ENCODE measurements at regions not wholly inside any gene's neighbourhood (a gene's known extent, or its start where the extent isn't known, plus 50 kb on each side); places are given as distances from the start of the nearest gene placed in this dataset.

DNA sequence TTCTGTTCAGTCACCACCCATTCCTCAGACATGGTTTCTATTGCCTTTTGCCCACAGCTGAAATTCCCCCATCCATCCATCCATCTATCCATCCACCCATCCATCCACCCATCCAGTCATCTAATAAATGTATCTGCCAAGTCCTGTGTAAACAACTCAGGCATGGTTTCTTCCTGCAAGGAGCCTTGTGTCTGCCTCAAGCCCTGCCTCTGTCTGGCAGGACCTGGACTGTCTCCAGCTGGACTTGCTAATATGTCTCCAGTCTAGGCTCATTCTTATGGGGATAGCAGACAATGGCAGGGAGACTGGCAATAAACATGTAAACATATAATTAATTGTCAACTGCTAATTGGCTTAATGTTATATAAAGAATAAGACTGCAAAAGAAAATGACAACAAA lies 64.7 kb upstream of the AMPD3 start:
- no peaks in the 10 kb centered on the region for H3K9me3 ChIP-seq
- intact Hi-C loops (cut with DNase I): no loop called here
- no peak for DNase-seq
- H3K27ac ChIP-seq: no peak overlapping the region
- no peak overlapping the region for H3K4me3 ChIP-seq
- no peaks in the 10 kb centered on the region for H3K27me3 ChIP-seq
- no peaks in the 10 kb centered on the region for H3K4me1 ChIP-seq
- TF ChIP-seq, protein P1, sequence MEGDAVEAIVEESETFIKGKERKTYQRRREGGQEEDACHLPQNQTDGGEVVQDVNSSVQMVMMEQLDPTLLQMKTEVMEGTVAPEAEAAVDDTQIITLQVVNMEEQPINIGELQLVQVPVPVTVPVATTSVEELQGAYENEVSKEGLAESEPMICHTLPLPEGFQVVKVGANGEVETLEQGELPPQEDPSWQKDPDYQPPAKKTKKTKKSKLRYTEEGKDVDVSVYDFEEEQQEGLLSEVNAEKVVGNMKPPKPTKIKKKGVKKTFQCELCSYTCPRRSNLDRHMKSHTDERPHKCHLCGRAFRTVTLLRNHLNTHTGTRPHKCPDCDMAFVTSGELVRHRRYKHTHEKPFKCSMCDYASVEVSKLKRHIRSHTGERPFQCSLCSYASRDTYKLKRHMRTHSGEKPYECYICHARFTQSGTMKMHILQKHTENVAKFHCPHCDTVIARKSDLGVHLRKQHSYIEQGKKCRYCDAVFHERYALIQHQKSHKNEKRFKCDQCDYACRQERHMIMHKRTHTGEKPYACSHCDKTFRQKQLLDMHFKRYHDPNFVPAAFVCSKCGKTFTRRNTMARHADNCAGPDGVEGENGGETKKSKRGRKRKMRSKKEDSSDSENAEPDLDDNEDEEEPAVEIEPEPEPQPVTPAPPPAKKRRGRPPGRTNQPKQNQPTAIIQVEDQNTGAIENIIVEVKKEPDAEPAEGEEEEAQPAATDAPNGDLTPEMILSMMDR (IDR thresholded peaks at IDR 0.05): no peak
- H3K9ac ChIP-seq (ENCODE audit: low read depth in 2 of 2, low read length in 2 of 2): no peak overlapping the region
- H3K36me3 ChIP-seq: no peaks in the 10 kb centered on the region

DNA sequence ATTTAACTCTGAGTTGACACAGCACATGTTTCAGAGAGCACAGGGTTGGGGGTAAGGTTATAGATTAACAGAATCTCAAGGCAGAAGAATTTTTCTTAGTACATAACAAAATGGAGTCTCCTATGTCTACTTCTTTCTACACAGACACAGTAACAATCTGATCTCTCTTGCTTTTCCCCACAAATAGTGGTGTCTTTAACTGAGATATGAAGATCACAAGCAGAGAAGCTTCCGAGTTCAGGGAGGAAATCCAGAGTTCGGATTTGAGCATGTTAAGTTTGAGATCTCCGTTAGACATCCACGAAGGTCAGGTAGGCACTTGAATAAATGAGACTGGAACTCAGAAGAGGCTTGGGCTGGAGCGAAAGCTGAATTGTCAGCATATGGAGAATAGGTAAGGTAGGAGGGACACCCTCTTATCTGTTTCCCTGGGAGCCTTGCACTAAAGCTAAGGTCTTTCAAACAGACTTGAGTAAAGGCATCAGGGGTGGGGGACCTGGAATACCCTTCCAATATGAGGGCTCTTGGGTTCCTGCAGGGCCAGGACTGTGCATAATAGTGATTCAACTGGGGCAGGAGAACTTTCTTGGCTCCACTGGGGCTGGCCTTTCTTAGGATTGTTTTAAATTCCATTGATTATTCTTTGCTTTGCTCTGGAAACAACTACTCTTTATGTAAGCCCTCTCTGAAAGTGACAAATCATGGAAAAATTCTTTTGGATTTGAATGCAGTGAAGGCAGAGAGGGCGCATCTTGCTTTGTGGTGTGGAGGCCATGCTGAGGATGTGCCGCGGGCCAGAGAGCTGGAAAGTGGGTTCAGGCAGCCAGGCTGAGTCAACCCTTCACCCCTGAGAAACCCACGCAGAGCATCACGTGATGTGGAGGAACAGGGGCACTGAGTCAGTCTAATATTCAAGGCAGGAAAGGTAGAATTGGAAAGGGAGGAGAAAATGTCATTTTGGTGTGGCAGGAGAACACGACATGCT lies 62.7 kb upstream of the AMPD3 start:
- no peaks in the 10 kb centered on the region for H3K9me3 ChIP-seq
- no peak overlapping the region for H3K9ac ChIP-seq (ENCODE audit: low read depth in 2 of 2, low read length in 2 of 2)
- H3K27ac ChIP-seq: no peak overlapping the region
- TF ChIP-seq, protein P1 (IDR thresholded peaks at IDR 0.05): no peak
- no peaks in the 10 kb centered on the region for H3K27me3 ChIP-seq
- H3K36me3 ChIP-seq: no peaks in the 10 kb centered on the region
- H3K4me3 ChIP-seq: no peak overlapping the region
- intact Hi-C loops (cut with DNase I): no loop called here
- no peak for DNase-seq
- H3K4me1 ChIP-seq: no peaks in the 10 kb centered on the region

DNA sequence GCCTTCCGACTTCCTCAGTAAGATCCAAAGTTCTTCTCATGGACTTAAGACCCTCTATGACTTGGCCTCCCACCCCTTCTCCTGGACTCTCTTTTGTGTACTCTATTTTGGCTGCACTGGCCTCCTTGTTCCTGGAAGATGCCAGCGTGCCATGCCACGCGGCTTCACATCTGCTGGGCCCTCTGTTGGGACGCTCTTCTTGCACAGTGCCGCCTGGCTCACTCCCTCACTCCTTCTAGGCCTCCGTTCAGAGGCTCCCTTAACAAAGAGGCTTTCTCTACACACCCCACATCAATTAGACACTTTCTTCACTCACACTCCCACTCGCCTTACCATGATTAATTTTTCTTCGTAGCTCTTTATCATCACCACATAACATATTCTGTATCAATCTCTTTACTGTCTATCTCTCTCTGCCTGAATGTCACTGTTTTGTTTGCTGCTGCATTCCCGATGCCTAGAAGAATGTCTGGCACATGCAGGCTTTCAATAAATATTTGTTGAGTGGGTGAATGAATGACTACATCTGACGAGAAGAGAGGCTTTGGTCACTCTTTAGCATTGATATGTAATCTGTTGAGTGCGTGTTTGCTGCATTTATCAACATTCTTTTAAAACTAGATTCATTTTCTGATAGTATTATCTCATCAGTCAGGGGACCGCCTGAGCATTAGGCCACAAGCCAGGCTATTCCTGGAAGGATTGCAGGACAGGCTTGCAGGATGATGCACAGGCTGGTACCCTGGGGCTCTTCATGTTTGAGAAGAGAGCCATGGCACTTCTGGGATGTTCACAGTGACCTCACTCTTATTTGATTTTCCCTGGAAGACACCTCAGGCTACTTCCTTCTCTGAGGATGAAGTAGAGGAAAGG lies 60.6 kb upstream of the AMPD3 start:
- Histone ChIP-seq H3K9me3 (no peaks in the 10 kb centered on the region), H3K27me3 (no peaks in the 10 kb centered on the region), H3K4me1 (no peaks in the 10 kb centered on the region), H3K9ac (ENCODE audit: low read depth in 2 of 2, low read length in 2 of 2) (no peak overlapping the region), H3K27ac (no peak overlapping the region), H3K36me3 (no peaks in the 10 kb centered on the region), H3K4me3 (no peak overlapping the region)
- intact Hi-C loops (cut with DNase I): no loop called here
- DNase-seq: no peak
- TF ChIP-seq, protein P1 (IDR thresholded peaks at IDR 0.05): no peak

DNA sequence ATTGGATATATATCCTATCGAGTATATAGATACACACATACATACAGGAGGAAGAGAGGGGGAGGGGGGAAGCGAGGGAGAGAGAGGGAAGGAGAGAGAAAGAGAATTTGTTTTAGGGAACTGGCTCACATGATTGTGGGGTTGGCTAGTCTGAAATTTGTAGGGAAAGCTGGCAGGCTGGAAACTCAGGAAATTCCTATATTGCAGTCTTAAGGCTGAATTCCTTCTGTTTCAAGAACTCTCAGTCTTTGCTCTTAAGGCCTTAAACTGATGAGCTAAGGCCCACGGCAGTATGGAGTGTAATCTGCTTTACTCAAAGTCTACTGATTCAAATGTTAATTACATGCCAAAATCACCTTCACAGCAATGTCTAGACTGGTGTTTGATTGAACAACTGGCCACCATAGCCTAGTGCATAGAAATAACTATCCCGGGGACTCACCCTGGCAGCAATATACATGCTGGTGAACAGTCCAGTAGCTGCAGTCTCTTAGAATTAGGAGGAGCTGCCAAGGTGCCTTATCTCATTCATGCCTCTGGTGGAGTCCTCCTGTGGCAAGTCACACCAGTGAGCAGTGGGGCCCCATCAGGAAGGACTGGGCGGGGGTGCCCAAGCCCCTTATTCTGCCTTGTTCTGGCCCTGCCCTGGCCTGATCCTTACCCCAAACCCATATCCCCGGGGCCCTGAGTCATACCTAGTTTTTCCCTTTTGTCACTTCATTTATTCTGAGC lies 59.7 kb upstream of the AMPD3 start:
- H3K9me3 ChIP-seq: no peaks in the 10 kb centered on the region
- no peaks in the 10 kb centered on the region for H3K27me3 ChIP-seq
- no peaks in the 10 kb centered on the region for H3K36me3 ChIP-seq
- TF ChIP-seq, protein P1 (IDR thresholded peaks at IDR 0.05): no peak
- no peak overlapping the region for H3K9ac ChIP-seq (ENCODE audit: low read depth in 2 of 2, low read length in 2 of 2)
- no peak for DNase-seq
- H3K27ac ChIP-seq: no peak overlapping the region
- intact Hi-C loops (cut with DNase I): no loop called here
- H3K4me1 ChIP-seq: no peaks in the 10 kb centered on the region
- no peak overlapping the region for H3K4me3 ChIP-seq

DNA sequence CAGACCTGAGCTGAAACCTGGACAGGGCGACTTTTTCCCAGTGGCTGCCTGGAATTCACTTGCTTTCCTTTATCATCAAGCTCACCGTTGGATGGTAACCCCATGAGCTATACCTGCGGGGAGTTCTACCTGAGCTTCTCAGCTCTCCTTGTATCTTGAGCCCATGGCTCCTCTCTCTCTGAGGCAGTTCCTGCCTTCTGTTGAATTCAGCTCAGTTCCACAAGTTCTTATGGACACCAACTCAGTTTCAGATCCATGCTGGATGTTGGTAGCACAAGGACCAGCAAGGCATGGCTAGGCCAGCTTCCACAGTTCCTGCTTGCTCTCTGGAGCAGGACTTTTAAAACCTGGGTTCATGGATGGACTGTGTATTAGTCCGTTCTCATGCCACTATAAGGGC lies 58.3 kb upstream of the AMPD3 start:
- TF ChIP-seq, protein P1 (IDR thresholded peaks at IDR 0.05): no peak
- no peak overlapping the region for H3K27ac ChIP-seq
- H3K27me3 ChIP-seq: no peaks in the 10 kb centered on the region
- no peak overlapping the region for H3K4me3 ChIP-seq
- no peak overlapping the region for H3K9ac ChIP-seq (ENCODE audit: low read depth in 2 of 2, low read length in 2 of 2)
- intact Hi-C loops (cut with DNase I): no loop called here
- DNase-seq: no peak
- no peaks in the 10 kb centered on the region for H3K36me3 ChIP-seq
- no peaks in the 10 kb centered on the region for H3K9me3 ChIP-seq
- H3K4me1 ChIP-seq: no peaks in the 10 kb centered on the region
